Activated B cell treated with CpG ODN at 0.5 μM for 24 hours (primary cell): ENCODE measurements at regions not wholly inside any gene's neighbourhood (a gene's known extent, or its start where the extent isn't known, plus 50 kb on each side); places are given as distances from the start of the nearest gene placed in this dataset.

Experiments used
- ATAC-seq: fragments of 200-7000 bp; cut with Tn5 transposase; one replicate; pipeline ENCODE4 v1.10.0; 2021; ENCODE audit warnings: low read depth, mild to moderate bottlenecking, moderate library complexity
- CTCF ChIA-PET: fragments of 350-600 bp; sonication (Branson Sonifier 250); formaldehyde crosslinking; loops from one replicate; lab custom pipeline; 2021; ENCODE audit warnings: antibody characterized with exemption; lab: Charles Lee
- POLR2A ChIA-PET: fragments of 350-600 bp; sonication (Branson Sonifier 250); formaldehyde crosslinking; loops from one replicate; lab custom pipeline; 2021; ENCODE audit warnings: antibody characterized with exemption; lab: Charles Lee
- DNase-seq: peaks from one replicate; pipeline ENCODE4 v3.0.0; 2022
- H3K27ac Mint-ChIP-seq: one replicate; pipeline ENCODE4 v1.8.0; 2020; ENCODE audit warnings: mixed read lengths
- H3K27me3 Mint-ChIP-seq: one replicate; pipeline ENCODE4 v1.8.0; 2021; ENCODE audit warnings: mixed read lengths
- H3K36me3 Mint-ChIP-seq: one replicate; pipeline ENCODE4 v1.8.0; 2021; ENCODE audit warnings: low read depth, mixed read lengths
- H3K4me1 Mint-ChIP-seq: one replicate; pipeline ENCODE4 v1.8.0; 2021; ENCODE audit warnings: mixed read lengths
- H3K4me3 Mint-ChIP-seq: one replicate; pipeline ENCODE4 v1.8.0; 2020; ENCODE audit warnings: mild to moderate bottlenecking, mixed read lengths
- H3K9me3 Mint-ChIP-seq: one replicate; pipeline ENCODE4 v1.8.0; 2020; ENCODE audit warnings: mixed read lengths
- CTCF ChIP-seq: fragments of 200-600 bp; IDR thresholded peaks from one replicate; pipeline ENCODE4 v1.8.0; 2022; ENCODE audit warnings: antibody characterized with exemption, mild to moderate bottlenecking
- intact Hi-C: fragments of 100-400 bp; cut with micrococcal nuclease; formaldehyde crosslinking; loops from one replicate; pipeline ENCODE4 v1.15.1; 2024

GRCh38 chr11:106621484-106621883 lies 396.8 kb downstream of the GUCY1A2 start:
- intact Hi-C loops = no loop called here
- Mint-ChIP-seq H3K4me1 (no peaks in the 10 kb centered on the region), H3K4me3 (no peak overlapping the region), H3K27ac (no peak overlapping the region), H3K27me3 (no peaks in the 10 kb centered on the region), H3K36me3 (no peaks in the 10 kb centered on the region), H3K9me3 (peaks cover 5% of the 10 kb centered on the region)
- ATAC-seq (no peak), DNase-seq (no peak)
- POLR2A ChIA-PET = no interaction called here
- CTCF ChIA-PET = no interaction called here
- TF ChIP-seq CTCF = no peak
